ENCODE measurements at regions not wholly inside any gene's neighbourhood (a gene's known extent, or its start where the extent isn't known, plus 50 kb on each side); places are given as distances from the start of the nearest gene placed in this dataset.

DNA sequence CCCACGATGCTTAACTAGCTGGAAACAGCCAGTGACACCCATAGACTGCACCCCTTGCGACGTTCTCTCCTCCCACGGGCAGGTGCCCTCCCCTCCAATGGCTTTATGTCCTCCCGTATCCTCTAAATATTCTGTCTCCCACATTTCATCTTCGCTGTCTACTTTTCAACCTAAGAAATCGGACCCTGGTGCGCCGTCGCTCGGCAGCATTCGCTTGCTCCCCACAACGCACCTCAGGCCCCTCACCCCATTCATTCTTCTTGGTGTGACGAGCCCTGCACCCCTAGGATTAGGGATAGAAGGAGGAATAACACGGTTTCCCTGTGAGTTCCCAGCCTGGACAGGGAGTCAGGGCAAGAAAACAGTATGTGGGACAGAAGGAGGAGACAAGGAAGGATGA, 74.3 kb upstream of the FOXQ1 start:
- TF ChIP-seq, protein P1, sequence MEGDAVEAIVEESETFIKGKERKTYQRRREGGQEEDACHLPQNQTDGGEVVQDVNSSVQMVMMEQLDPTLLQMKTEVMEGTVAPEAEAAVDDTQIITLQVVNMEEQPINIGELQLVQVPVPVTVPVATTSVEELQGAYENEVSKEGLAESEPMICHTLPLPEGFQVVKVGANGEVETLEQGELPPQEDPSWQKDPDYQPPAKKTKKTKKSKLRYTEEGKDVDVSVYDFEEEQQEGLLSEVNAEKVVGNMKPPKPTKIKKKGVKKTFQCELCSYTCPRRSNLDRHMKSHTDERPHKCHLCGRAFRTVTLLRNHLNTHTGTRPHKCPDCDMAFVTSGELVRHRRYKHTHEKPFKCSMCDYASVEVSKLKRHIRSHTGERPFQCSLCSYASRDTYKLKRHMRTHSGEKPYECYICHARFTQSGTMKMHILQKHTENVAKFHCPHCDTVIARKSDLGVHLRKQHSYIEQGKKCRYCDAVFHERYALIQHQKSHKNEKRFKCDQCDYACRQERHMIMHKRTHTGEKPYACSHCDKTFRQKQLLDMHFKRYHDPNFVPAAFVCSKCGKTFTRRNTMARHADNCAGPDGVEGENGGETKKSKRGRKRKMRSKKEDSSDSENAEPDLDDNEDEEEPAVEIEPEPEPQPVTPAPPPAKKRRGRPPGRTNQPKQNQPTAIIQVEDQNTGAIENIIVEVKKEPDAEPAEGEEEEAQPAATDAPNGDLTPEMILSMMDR (IDR thresholded peaks at IDR 0.05) = no peak
- TF ChIP-seq EZH2 (IDR thresholded peaks at IDR 0.05) = no peak
